GM21423 (cell line): ENCODE measurements at regions not wholly inside any gene's neighbourhood (a gene's known extent, or its start where the extent isn't known, plus 50 kb on each side); places are given as distances from the start of the nearest gene placed in this dataset.

Experiments
- ATAC-seq: cut with Tn5 transposase; IDR thresholded peaks from one replicate; pipeline ENCODE4 v1.9.1; 2021; ENCODE audit warnings: mild to moderate bottlenecking, moderate library complexity; ENCODE audit not compliant: unreplicated experiment

DNA sequence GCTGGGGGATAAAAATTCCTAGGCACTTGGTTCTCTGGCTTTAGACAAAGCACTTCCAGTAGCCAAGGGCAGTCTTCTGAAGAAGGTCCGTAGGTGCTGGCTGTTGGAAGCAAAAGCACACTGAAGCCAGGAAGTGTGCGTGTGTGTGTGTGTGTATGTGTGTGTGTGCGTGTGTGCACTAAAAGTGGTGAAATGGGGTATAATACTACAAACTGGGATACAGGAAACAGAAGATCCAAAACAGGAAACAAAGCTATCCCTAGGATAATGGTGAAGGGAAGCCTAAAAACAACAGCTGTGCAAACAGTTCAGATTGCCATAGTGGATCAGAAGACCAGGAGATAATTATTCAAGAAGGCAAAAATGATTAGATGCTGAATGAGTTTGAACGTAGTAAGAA lies 103.4 kb downstream of the IL20RB start:
- ATAC-seq, result no peak

DNA sequence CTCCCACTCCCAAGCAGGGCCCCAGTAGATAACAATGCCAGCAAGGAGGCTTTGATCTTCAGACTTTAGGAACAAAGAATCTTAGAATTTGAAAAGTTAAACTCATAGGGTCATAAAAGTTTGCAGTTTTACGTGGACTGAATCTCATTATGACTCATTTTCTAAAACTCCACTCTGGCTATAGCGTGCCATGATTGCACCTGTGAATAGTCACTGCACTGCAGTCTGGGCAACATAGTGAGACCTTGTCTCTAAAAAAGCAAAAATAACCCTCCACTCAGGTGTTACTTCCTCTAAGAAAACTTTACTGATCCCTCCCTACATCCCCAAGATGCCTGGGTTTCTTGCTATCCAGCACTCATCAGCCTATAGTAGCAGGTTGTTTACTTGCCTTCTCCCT lies 104.5 kb downstream of the IL20RB start:
- peak; percentile 67 for ATAC-seq

DNA sequence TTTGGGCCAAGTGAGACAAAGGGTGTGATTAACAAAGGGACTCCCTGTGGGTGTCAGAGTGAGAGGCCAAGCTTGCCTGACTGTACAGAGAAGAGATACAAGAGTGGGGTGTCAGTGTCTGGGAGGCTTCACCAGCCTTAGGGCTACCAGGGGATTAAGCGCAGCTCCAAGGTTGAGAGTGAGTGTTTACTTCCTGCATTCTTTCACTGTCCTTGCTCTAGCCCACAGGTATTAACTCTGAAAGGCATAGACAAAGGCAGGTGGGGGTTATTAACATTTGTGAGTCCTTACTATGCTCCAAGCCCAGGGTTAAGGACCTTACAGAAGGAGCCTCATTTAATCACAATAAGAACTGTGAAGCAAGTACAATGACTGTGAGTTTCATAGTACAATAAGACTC lies 107.6 kb downstream of the IL20RB start:
- ATAC-seq, result no peak

GRCh38 chr3:137066092-137066491 lies 108.3 kb downstream of the IL20RB start:
- no peak for ATAC-seq

DNA sequence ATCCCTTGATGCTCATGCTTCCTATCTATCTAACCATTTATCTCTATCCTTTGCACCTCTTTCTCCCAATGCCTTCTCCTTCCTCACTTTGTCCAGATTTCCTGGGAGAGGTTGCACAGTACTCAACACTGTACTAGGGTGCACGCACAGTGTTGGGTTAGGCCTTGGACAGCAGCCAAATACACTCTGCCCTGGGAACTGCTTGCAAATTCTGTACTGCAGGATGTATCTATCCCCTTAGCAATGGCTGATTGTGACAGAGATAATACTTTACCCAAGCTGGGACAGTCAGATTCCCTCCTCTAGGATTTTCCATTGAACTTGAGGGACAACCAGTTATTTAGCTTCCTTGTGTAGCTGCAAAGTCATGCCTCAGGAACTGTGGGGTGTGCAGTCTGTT lies 113.3 kb downstream of the IL20RB start:
- ATAC-seq, result no peak

GRCh38 chr3:137075020-137075419 lies 117.2 kb downstream of the IL20RB start:
- ATAC-seq, result no peak

GRCh38 chr3:137078040-137078439 lies 120.3 kb downstream of the IL20RB start:
- no peak for ATAC-seq

- ATAC-seq, result no peak
Measured at GRCh38 chr3:137079571-137079970, 121.8 kb downstream of the IL20RB start.

DNA sequence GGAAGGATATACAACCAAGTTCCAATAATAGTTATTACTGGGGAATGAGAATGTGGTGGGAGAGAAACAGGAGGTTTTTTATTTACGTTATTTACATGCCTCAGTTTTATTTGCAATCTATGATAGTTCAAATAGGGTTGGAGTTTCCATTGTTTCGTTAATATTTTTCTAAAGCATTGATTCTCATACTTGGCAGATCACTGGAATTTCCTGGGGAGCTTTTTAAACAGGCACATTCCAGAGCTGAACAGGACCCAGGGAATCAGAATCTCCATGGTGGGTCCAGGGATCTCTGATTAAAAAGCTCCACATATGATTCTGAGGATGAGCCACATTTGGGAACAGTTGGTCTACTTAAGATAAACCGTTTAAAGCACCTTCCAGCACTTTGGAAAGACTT lies 123.9 kb downstream of the IL20RB start:
- no peak for ATAC-seq

- no peak for ATAC-seq
Measured at GRCh38 chr3:137082763-137083162, 125.0 kb downstream of the IL20RB start.

GRCh38 chr3:137083332-137083731 lies 125.5 kb downstream of the IL20RB start:
- ATAC-seq, result no peak

DNA sequence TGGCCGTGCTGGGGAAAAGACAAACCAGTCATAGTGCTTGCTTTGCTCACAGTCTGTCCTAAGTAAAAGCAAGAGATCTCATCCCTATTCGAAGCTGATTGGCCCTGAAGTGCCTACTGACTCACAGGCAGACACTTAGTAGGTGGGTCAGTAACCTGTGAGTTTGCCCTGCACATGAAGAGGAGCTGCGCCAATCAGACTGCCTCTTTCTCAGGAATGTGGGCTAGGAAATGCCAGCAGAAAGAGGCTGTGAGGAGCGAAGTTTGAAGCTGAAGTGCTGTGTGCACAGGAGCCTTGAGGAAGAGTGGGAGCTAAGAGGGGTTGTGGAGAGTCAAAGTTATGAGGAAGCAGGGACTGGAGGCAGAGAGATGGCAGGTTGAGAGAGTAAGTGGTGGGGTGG lies 126.8 kb downstream of the IL20RB start:
- no peak for ATAC-seq

- no peak for ATAC-seq
Measured at GRCh38 chr3:137097386-137097785, 139.6 kb downstream of the IL20RB start.

DNA sequence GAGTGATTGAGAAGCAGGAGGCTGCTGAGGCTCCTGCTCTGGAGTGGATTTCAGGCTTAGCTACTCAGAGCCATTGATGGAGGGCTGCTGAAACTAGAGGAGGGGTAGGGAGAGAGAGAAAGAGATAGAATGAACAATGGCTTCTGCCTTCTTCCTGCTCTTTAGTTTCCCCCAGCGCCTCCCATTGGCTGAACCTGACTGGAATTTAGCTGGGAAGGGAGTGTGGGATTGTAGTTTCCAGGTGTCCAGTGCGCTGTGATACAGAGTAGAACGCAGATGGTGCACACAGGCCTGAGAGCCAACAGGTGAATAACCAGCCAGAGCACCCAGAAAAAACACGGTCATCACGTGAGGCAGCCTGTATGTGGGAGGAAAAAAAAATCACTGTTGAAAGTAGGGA lies 140.1 kb downstream of the IL20RB start:
- ATAC-seq, result no peak

DNA sequence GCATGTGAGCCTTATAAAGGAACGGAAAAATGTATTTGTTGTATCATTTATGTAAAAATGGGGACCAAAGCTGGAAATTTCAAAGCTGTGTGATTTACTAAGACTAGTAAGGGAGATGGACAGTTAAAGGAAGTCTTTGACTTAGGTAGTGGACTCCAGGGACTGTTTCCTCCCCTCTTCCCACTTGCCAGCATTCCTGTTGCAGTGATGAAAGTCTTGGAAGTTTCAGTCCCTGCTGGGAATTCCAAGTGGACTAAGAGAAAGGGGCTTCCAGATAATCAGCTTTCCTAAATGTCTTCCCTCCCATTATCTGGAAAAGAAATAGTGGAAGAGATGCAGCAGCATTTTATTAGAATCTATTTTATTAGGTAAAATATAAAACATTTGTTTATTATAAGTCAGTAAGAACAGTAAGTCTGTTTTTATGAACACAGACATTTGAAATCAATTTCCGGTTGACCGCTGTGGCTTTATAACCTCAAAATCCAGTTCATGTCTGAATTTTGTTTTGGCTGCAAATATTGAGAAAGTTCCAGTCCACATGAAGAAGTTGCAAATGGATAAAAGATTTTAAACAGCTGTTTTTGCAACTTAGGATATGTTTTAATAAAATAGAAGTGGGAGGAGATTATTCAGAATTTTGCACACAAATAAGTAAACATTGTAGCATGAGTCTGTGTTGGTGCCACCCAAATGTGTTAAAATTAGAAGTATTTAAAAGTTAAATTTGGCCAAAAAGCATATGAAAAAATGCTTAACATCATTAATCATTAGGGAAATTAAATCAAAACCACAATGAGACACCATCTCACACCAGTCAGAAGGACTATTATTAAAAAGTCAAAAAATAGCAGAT lies 141.8 kb downstream of the IL20RB start:
- ATAC-seq, result no peak

DNA sequence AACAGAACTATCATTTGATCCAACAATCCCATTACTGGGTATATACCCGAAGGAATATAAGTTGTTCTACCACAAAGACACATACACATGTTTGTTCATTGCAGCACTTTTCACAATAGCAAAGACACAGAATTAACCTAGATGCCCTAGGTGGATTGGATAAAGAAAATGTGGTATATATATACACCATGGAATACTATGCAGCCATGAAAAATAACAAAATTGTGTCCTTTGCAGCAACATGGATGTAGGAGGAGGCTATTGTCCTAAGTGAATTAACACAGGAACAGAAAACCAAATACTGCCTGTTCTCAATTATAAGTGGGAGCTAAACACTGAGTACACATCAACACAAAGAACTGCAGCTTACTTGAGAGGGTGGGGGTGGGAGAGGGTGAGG lies 142.5 kb downstream of the IL20RB start:
- no peak for ATAC-seq

DNA sequence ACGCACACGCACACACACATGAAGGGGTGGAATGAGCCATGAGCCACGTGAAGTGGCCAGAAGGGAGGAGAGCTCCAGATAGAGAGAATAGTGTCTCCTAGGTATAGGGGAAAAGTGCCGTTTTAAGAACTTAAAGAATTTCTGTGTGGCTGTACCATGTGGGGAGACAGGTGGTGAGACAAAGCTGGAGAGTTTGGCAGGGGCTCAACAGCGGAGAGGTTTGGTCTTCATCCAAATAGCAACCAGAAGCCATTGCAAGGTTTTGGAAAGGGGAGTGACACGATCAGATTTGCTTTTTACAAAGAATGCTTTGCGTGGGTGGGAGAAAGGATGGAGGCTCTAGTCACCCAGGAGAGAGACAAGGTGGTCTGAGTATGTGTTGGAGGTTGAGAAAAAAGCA lies 146.0 kb downstream of the IL20RB start:
- no peak for ATAC-seq

DNA sequence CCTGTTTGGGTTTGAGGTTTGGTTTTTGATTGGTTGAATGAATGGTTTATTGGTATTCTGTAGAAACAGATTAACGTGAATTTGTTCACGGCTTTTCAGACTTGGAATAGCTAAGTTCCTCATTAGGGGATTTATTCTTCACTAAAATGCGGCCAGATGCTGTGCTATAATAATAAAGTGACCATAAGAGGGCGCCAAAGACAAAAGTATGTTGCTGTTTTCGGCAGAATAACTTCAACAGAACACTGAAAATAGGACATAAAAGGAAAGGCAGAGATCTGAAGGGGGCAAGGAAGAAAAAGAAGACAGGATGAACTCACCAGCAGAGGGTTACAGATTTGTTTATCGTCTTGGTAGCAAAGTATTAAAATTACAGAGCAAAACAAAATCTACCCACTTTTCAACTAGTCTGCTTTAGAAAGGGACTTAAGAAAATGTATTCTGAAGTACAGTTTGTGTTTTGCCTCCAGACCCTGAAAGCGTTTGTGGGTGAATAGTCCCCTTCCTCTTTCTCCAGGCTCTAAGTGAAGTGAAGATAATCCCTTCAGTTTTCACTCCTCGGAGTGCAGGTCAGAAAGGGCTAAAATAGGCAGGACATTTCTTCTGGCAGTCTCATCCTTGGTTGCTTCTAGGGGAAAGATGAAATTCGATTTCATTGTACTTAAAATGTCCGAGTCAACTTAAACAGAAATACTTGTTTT lies 147.6 kb downstream of the IL20RB start:
- ATAC-seq, result no peak

DNA sequence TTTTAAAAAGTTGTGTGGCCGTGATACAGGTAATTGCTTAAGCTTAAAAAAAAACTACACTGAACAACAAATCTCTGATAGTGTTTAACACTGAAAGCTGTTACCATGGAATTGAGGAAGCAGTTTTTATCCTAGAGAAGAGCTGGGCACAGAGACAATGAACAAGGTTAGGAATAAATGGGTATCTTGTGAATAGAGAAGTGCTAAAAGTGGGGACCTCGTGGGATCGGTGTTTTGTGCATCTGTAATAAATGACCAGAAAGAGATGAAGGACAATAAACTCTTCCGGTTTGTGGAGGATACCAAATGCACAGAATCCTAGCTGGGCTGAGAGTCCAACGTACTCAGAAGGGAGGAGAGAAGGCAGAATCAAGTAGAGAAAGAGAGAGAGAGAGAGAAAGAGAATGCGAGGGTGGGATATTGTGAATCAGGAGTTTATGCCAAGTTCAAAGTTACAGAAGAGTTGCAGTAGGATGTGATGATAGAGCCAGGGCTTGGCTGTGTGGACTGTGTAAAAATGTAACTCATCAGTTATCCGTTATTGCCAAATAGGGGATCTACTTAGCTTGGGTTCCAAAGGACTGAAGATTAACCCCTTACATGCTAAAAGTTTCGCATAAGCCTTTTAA lies 148.9 kb downstream of the IL20RB start:
- no peak for ATAC-seq

DNA sequence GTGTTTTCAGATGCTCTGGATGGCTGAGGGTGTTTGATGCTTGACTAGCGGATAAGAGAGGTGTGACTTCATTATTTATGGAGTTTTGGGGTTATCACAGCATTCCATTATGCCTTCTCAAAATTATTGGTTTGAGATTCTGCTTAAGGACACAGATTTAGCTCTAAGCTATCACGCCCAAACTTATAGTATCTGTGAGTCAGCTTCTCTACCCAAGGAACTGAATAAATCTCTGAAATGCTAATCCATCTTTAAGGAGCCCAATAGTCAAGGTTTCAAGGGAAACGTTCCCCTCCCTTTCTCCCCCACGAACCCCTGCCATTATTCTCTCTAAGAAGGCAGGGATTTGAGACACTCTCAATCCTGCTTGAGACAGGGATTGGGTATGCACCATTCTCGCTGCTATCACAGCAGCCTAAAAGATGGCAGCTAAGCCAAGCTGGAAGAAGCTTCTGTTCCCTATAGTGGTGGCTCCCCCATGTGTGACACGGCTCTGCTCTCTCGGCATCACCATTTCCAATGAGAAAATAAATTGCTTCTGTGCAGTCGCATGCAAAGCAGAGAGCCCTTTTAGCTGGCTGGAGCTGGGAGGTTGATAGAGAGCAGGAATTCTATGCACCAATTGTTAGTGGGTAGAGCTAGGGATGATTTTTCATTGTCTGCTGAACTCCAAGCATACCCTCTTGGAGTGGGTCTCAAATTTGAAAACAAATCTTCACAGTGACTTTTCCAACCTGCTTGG lies 151.1 kb downstream of the IL20RB start:
- no peak for ATAC-seq

- ATAC-seq, result no peak
Measured at GRCh38 chr3:137110392-137110996, 152.7 kb downstream of the IL20RB start.
